Panc1 (cell line): ENCODE measurements at regions not wholly inside any gene's neighbourhood (a gene's known extent, or its start where the extent isn't known, plus 50 kb on each side); places are given as distances from the start of the nearest gene placed in this dataset.

ENCODE experiments used
- ATAC-seq: fragments of 200-7000 bp; cut with Tn5 transposase; 2 replicates; pipeline ENCODE4 v1.9.1; 2020; ENCODE audit warnings: mild to moderate bottlenecking, moderate library complexity
- BruUV-seq: library from RNA; stranded (reverse); fragments of 400-500 nt; replicated peaks from 2 replicates; lab custom pipeline; 2021; lab: Mats Ljungman, UMichigan
- CTCF ChIA-PET: fragments of 300-600 bp; sonication (Branson Sonifier 250); formaldehyde crosslinking; loops from one replicate; lab custom pipeline; 2022; ENCODE audit warnings: antibody characterized with exemption; lab: Charles Lee
- POLR2A ChIA-PET: fragments of 300-600 bp; sonication (Branson Sonifier 250); formaldehyde crosslinking; loops from one replicate; lab custom pipeline; 2022; ENCODE audit warnings: antibody characterized with exemption; lab: Charles Lee
- DNase-seq: peaks from one replicate; pipeline ENCODE4 v3.0.0-alpha.2; 2010; ENCODE audit warnings: low read depth, low spot score
- H3K27ac ChIP-seq: 2 replicates; pipeline ENCODE4 v1.5.1; 2011; ENCODE audit warnings: mild to moderate bottlenecking, low read length, inconsistent platforms
- H3K27me3 ChIP-seq: fragments of 200-500 bp; sonication (Bioruptor generic); 2 replicates; pipeline ENCODE4 v1.6.0; 2014; ENCODE audit warnings: low read length, inconsistent platforms; ENCODE audit not compliant: control insufficient read depth, insufficient read depth
- H3K36me3 ChIP-seq: fragments of 200-500 bp; sonication (Bioruptor generic); 2 replicates; pipeline ENCODE4 v1.5.1; 2014; ENCODE audit warnings: inconsistent platforms, mild to moderate bottlenecking, low read length, moderate library complexity; ENCODE audit not compliant: control insufficient read depth, insufficient read depth
- H3K4me1 ChIP-seq: 2 replicates; pipeline ENCODE4 v1.5.1; 2011; ENCODE audit warnings: inconsistent platforms, mild to moderate bottlenecking, low read length, moderate library complexity; ENCODE audit not compliant: control insufficient read depth, insufficient read depth
- H3K4me3 ChIP-seq, 2 experiments: 2 replicates each; pipeline ENCODE4 v1.5.1; 2011 to 2012; ENCODE audit warnings: low read depth in 2 of 2, low read length in 2 of 2, mild to moderate bottlenecking in 2 of 2, inconsistent platforms in 1 of 2, moderate library complexity in 1 of 2
- H3K9me3 ChIP-seq: fragments of 200-500 bp; sonication (Bioruptor generic); 2 replicates; pipeline ENCODE4 v1.5.1; 2014; ENCODE audit warnings: low read depth, mild to moderate bottlenecking, inconsistent platforms, low read length, moderate library complexity; ENCODE audit not compliant: control insufficient read depth, insufficient read depth
- POLR2AphosphoS5 ChIP-seq: IDR thresholded peaks from 2 replicates; pipeline ENCODE4 v1.6.1; 2012; ENCODE audit warnings: mild to moderate bottlenecking, low read depth, low read length, moderate library complexity
- SIN3A ChIP-seq: IDR thresholded peaks from 2 replicates; pipeline ENCODE4 v1.6.1; 2012; ENCODE audit warnings: low read depth, mild to moderate bottlenecking, low read length, moderate library complexity, borderline replicate concordance; ENCODE audit not compliant: insufficient read depth
- TCF7L2 ChIP-seq: IDR thresholded peaks from 2 replicates; pipeline ENCODE4 v1.6.1; 2011; ENCODE audit warnings: mild to moderate bottlenecking, low read depth, low read length, inconsistent platforms
- in situ Hi-C: cut with HindIII; loops from 2 replicates; pipeline ENCODE4 v1.10.0; 2016; ENCODE audit warnings: low sequenced_read_pairs, low pct_unique_long_range_greater_than_20kb
- intact Hi-C: fragments of 100-400 bp; cut with micrococcal nuclease; formaldehyde crosslinking; loops from one replicate; pipeline ENCODE4 v1.10.0; 2022; ENCODE audit not compliant: unreplicated experiment
- TF ChIP-seq, protein P1 (sequence below), 2 experiments: IDR thresholded peaks; 2 replicates each; pipeline ENCODE4 v1.6.1; 2011 to 2012; ENCODE audit warnings: low read depth in 2 of 2, control low read depth in 1 of 2, low read length in 1 of 2, mild to moderate bottlenecking in 1 of 2, moderate library complexity in 1 of 2; ENCODE audit not compliant: insufficient read depth in 1 of 2
- TF ChIP-seq, protein P2 (sequence below): fragments of 450-650 bp; IDR thresholded peaks from 2 replicates; pipeline ENCODE4 v1.5.1; 2017; ENCODE audit warnings: mild to moderate bottlenecking

DNA sequence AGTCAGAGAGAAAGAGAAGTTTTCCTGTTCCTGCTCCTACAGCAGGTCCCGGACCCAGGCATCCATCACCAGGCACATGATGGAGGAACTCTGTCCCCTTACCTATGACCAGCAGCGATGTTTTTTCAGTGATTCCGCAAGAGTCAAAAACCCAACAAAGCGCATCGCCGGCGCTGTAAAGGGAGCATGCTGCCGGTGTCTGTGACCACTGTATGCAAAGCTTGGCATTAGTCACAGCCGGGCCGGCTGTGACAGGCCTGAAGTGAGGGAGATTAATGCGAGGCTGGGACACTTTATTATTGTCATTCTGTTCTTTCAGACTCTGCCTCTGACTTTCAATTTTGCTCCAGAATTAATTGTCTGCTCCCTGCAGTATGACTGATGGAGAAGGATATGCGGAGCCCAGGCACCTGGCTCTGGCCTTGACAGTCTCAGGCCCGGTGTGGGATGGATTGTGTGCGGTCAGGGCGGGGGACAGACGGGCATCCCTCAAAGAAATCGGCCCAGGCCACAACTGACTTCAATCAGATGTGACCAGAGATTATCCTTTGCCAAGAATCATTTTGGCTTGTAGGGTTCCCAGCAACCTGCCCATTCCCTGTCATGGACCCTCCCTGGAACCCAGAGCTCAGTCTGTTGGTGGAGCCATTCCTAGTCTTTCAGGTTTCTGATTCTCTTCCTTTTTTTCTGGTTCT is 462.0 kb upstream of the ZNF507 start:
- no peak overlapping the region for H3K27ac ChIP-seq
- H3K9me3 ChIP-seq: no peaks in the 10 kb centered on the region
- H3K4me3 ChIP-seq: no peak overlapping the region
- in situ Hi-C loops: no loop called here
- H3K4me1 ChIP-seq: no peaks in the 10 kb centered on the region
- H3K27me3 ChIP-seq: peaks cover 20% of the 10 kb centered on the region
- DNase-seq: no peak
- no TSS peak for BruUV-seq
- POLR2A ChIA-PET: no interaction called here
- ATAC-seq: no peak
- intact Hi-C loops: no loop called here
- TF ChIP-seq TCF7L2 (no peak), POLR2AphosphoS5 (no peak)
- TF ChIP-seq, protein P1, sequence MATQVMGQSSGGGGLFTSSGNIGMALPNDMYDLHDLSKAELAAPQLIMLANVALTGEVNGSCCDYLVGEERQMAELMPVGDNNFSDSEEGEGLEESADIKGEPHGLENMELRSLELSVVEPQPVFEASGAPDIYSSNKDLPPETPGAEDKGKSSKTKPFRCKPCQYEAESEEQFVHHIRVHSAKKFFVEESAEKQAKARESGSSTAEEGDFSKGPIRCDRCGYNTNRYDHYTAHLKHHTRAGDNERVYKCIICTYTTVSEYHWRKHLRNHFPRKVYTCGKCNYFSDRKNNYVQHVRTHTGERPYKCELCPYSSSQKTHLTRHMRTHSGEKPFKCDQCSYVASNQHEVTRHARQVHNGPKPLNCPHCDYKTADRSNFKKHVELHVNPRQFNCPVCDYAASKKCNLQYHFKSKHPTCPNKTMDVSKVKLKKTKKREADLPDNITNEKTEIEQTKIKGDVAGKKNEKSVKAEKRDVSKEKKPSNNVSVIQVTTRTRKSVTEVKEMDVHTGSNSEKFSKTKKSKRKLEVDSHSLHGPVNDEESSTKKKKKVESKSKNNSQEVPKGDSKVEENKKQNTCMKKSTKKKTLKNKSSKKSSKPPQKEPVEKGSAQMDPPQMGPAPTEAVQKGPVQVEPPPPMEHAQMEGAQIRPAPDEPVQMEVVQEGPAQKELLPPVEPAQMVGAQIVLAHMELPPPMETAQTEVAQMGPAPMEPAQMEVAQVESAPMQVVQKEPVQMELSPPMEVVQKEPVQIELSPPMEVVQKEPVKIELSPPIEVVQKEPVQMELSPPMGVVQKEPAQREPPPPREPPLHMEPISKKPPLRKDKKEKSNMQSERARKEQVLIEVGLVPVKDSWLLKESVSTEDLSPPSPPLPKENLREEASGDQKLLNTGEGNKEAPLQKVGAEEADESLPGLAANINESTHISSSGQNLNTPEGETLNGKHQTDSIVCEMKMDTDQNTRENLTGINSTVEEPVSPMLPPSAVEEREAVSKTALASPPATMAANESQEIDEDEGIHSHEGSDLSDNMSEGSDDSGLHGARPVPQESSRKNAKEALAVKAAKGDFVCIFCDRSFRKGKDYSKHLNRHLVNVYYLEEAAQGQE (IDR thresholded peaks at IDR 0.05; ENCODE audit: insufficient read depth in 1 of 2, low read depth in 2 of 2, low read length in 1 of 2): no peak
- TF ChIP-seq, protein P2, sequence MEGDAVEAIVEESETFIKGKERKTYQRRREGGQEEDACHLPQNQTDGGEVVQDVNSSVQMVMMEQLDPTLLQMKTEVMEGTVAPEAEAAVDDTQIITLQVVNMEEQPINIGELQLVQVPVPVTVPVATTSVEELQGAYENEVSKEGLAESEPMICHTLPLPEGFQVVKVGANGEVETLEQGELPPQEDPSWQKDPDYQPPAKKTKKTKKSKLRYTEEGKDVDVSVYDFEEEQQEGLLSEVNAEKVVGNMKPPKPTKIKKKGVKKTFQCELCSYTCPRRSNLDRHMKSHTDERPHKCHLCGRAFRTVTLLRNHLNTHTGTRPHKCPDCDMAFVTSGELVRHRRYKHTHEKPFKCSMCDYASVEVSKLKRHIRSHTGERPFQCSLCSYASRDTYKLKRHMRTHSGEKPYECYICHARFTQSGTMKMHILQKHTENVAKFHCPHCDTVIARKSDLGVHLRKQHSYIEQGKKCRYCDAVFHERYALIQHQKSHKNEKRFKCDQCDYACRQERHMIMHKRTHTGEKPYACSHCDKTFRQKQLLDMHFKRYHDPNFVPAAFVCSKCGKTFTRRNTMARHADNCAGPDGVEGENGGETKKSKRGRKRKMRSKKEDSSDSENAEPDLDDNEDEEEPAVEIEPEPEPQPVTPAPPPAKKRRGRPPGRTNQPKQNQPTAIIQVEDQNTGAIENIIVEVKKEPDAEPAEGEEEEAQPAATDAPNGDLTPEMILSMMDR: no peak
- H3K36me3 ChIP-seq: no peaks in the 10 kb centered on the region
- CTCF ChIA-PET: no interaction called here

GRCh38 chr19:31885280-31885853 is 460.0 kb upstream of the ZNF507 start:
- Histone ChIP-seq H3K36me3 (no peaks in the 10 kb centered on the region), H3K9me3 (no peaks in the 10 kb centered on the region), H3K4me1 (no peaks in the 10 kb centered on the region), H3K27me3 (peaks cover 28% of the 10 kb centered on the region), H3K4me3 (no peak overlapping the region), H3K27ac (no peak overlapping the region)
- ATAC-seq (no peak), DNase-seq (no peak)
- ChIA-PET POLR2A (no interaction called here), CTCF (interaction anchor here (0.6 kb wide), 1 partner anchor 103 kb away, joined by 4 read pairs; no protein-coding TSS in a partner anchor)
- no TSS peak for BruUV-seq
- TF ChIP-seq SIN3A: no peak
- TF ChIP-seq, protein P2: no peak
- TF ChIP-seq, protein P1 (IDR thresholded peaks at IDR 0.05; ENCODE audit: insufficient read depth in 1 of 2, low read depth in 2 of 2, low read length in 1 of 2): no peak
- TF ChIP-seq TCF7L2: no peak
- no peak for TF ChIP-seq POLR2AphosphoS5
- intact Hi-C loops (no loop called here), in situ Hi-C loops (no loop called here)
